ENCODE measurements at regions not wholly inside any gene's neighbourhood (a gene's known extent, or its start where the extent isn't known, plus 50 kb on each side); places are given as distances from the start of the nearest gene placed in this dataset.

GRCh38 chr4:31617667-31618066 is 897.5 kb downstream of the PCDH7 start:
- H3K36me3 ChIP-seq, result no peaks in the 10 kb centered on the region
- no peak for DNase-seq
- no peak overlapping the region for H3K27ac ChIP-seq
- H3K4me3 ChIP-seq, result no peak overlapping the region
- 68 to 90% (median 79%) methylated on average over 1 of the region's 1 CpG for WGBS, 5 donors
- intact Hi-C loops (cut with DNase I; ENCODE audit: low total_unique reads), result no loop called here
- no peaks in the 10 kb centered on the region for H3K4me1 ChIP-seq
- TF ChIP-seq POLR2AphosphoS5 (IDR thresholded peaks at IDR 0.05) (no peak), POLR2A (IDR thresholded peaks at IDR 0.05) (no peak), CTCF (IDR thresholded peaks at IDR 0.05) (no peak), EP300 (IDR thresholded peaks at IDR 0.05) (no peak)
- no peaks in the 10 kb centered on the region for H3K9me3 ChIP-seq
- H3K27me3 ChIP-seq, result no peaks in the 10 kb centered on the region

- no peaks in the 10 kb centered on the region for H3K4me1 ChIP-seq
- no peaks in the 10 kb centered on the region for H3K36me3 ChIP-seq
- H3K9me3 ChIP-seq, result no peaks in the 10 kb centered on the region
- H3K27me3 ChIP-seq, result no peaks in the 10 kb centered on the region
- no peak for TF ChIP-seq EP300 (IDR thresholded peaks at IDR 0.05)
- no peak for TF ChIP-seq POLR2A (IDR thresholded peaks at IDR 0.05)
- no peak for TF ChIP-seq CTCF (IDR thresholded peaks at IDR 0.05)
- TF ChIP-seq POLR2AphosphoS5 (IDR thresholded peaks at IDR 0.05), result no peak
- DNase-seq, result no peak
- WGBS, 5 donors, result 40 to 56% (median 42%) methylated on average over 2 of the region's 2 CpGs
- intact Hi-C loops (cut with DNase I; ENCODE audit: low total_unique reads), result no loop called here
- no peak overlapping the region for H3K4me3 ChIP-seq
- H3K27ac ChIP-seq, result no peak overlapping the region
Measured at GRCh38 chr4:31620476-31620875, 900.3 kb downstream of the PCDH7 start.

- H3K4me1 ChIP-seq, result no peaks in the 10 kb centered on the region
- H3K27ac ChIP-seq, result no peak overlapping the region
- H3K27me3 ChIP-seq, result no peaks in the 10 kb centered on the region
- 89 to 98% (median 93%) methylated on average over 4 of the region's 4 CpGs for WGBS, 5 donors
- no peaks in the 10 kb centered on the region for H3K36me3 ChIP-seq
- no peak for TF ChIP-seq POLR2AphosphoS5 (IDR thresholded peaks at IDR 0.05)
- TF ChIP-seq CTCF (IDR thresholded peaks at IDR 0.05), result no peak
- no peak for TF ChIP-seq EP300 (IDR thresholded peaks at IDR 0.05)
- no peak for TF ChIP-seq POLR2A (IDR thresholded peaks at IDR 0.05)
- intact Hi-C loops (cut with DNase I; ENCODE audit: low total_unique reads), result no loop called here
- H3K9me3 ChIP-seq, result no peaks in the 10 kb centered on the region
- no peak overlapping the region for H3K4me3 ChIP-seq
- no peak for DNase-seq
Measured at GRCh38 chr4:31645236-31645635, 925.1 kb downstream of the PCDH7 start.

- Histone ChIP-seq H3K4me1 (no peaks in the 10 kb centered on the region), H3K4me3 (no peak overlapping the region), H3K36me3 (no peaks in the 10 kb centered on the region), H3K27me3 (no peaks in the 10 kb centered on the region), H3K27ac (no peak overlapping the region), H3K9me3 (peaks cover 0 to 1% (median 0%) of the 10 kb centered on the region in 4 donors)
- intact Hi-C loops (cut with DNase I; ENCODE audit: low total_unique reads), result no loop called here
- 63 to 87% (median 79%) methylated on average over 1 of the region's 1 CpG for WGBS, 5 donors
- no peak for DNase-seq
- TF ChIP-seq POLR2A (IDR thresholded peaks at IDR 0.05) (no peak), CTCF (IDR thresholded peaks at IDR 0.05) (no peak), EP300 (IDR thresholded peaks at IDR 0.05) (no peak), POLR2AphosphoS5 (IDR thresholded peaks at IDR 0.05) (no peak)
Measured at GRCh38 chr4:31647786-31648185, 927.6 kb downstream of the PCDH7 start.

Data from stomach (tissue), 8 donors.